Heart left ventricle (tissue), 16 donors: ENCODE measurements at regions not wholly inside any gene's neighbourhood (a gene's known extent, or its start where the extent isn't known, plus 50 kb on each side); places are given as distances from the start of the nearest gene placed in this dataset.

ENCODE experiments used
- ATAC-seq, 4 donors: fragments of 200-7000 bp; cut with Tn5 transposase; one replicate each; pipeline ENCODE4 v1.9.1; 2020 to 2022; ENCODE audit warnings: moderate library complexity in 4 of 4, mild to moderate bottlenecking in 3 of 4, moderate number of reproducible peaks in 1 of 4
- DNase-seq, 5 donors: peaks; one replicate each; pipeline ENCODE4 v3.0.0-alpha.2; 2020
- H3K27ac ChIP-seq, 12 donors: fragments of 200-600 bp; sonication (generic) in 4 of 12; one replicate each; pipeline versions ENCODE4 v1.5.0 to v1.8.0; 2016 to 2022; ENCODE audit warnings: mild to moderate bottlenecking in 2 of 12
- H3K27me3 ChIP-seq, 9 donors: fragments of 200-600 bp; sonication (generic) in 2 of 9; one replicate each; pipeline versions ENCODE4 v1.5.1 to v1.8.0; 2016 to 2022; ENCODE audit warnings: mild to moderate bottlenecking in 3 of 9
- H3K36me3 ChIP-seq, 9 donors: fragments of 200-600 bp; sonication (generic) in 2 of 9; one replicate each; pipeline versions ENCODE4 v1.5.0 to v1.8.0; 2018 to 2022; ENCODE audit warnings: mild to moderate bottlenecking in 2 of 9
- H3K4me1 ChIP-seq, 12 donors: fragments of 200-600 bp; sonication (generic) in 4 of 12; one replicate each; pipeline versions ENCODE4 v1.5.0 to v1.8.0; 2016 to 2022; ENCODE audit warnings: mild to moderate bottlenecking in 3 of 12
- H3K4me3 ChIP-seq, 12 donors: fragments of 200-600 bp; sonication (generic) in 4 of 12; one replicate each; pipeline versions ENCODE4 v1.5.0 to v1.8.0; 2017 to 2022; ENCODE audit warnings: mild to moderate bottlenecking in 9 of 12, moderate library complexity in 4 of 12
- H3K9me3 ChIP-seq, 12 donors: fragments of 200-600 bp; sonication (generic) in 4 of 12; one replicate each; pipeline versions ENCODE4 v1.5.0 to v1.8.0; 2016 to 2022; ENCODE audit warnings: mild to moderate bottlenecking in 1 of 12
- CTCF ChIP-seq, 12 donors: fragments of 200-600 bp; sonication (generic) in 4 of 12; IDR thresholded peaks; one replicate each; pipeline versions ENCODE4 v1.5.0 to v1.8.0; 2018 to 2022; ENCODE audit warnings: antibody characterized with exemption in 12 of 12, mild to moderate bottlenecking in 5 of 12
- POLR2A ChIP-seq, 2 donors: fragments of 450-650 bp; IDR thresholded peaks; one replicate each; pipeline ENCODE4 v1.6.1; 2017; ENCODE audit warnings: antibody characterized with exemption in 2 of 2, mild to moderate bottlenecking in 2 of 2, moderate library complexity in 2 of 2
- WGBS, 4 donors: extraction: QIAGEN DNeasy Blood & Tissue Kit in 2 of 4; methylation state at CpG; one replicate each; pipeline versions ENCODE4 v1.1.5 to v1.1.7; 2013 to 2018; 5-methylcytosine and 5-hydroxymethylcytosine counted together
- intact Hi-C, 10 donors: fragments of 100-400 bp; cut with DNase I; formaldehyde crosslinking; loops; one replicate each; pipeline versions ENCODE4 v1.11.1 to v1.14.2; 2022
- donor health status: ischemic (EF 13 %, LVEDD 7.1; RV severe dilation, severe dysfunction).
- donor health status: healthy with polysubstance abuse.
- donor health status: DM: no; HTN: yes; CAD: no.
- donor health status: DM: no; HTN: no; CAD: no.
- donor health status: ischemic (EF 25% LVEDD 6.9; RV normal size, moderate dysfunction).
- donor health status: ischemic (EF 25% LVEDD 5.7; RV mildly dilated, moderate dysfunction).
- donor health status: healthy.
- donor health status: DM: yes; HTN: yes; CAD: no.
- donor health status: ischemic (EF 35%, LVEDD 5.7; RV mildly dilated, moderate dysfunction).
- donor health status: nonischemic (EF 11% LVEDD 7.7; RV severe dilation, severe dysfunction).
- donor health status: DM: yes; HTN: yes; CAD: no.
- donor health status: PGD.
- donor health status: ischemic (EF 29% LVEDD 5.4; RV normal size, mild dysfunction).
- donor health status: nonischemic (EF 23%, LVEDD 6.1; RV moderate dilation, normal function).

- intact Hi-C loops: no loop called here
These were observed 553.7 kb downstream of the SLC4A3 start for GRCh38 chr2:220181165-220181564.

GRCh38 chr2:220182790-220183189 lies 555.4 kb downstream of the SLC4A3 start:
- DNase-seq: no peak
- 79 to 87% (median 81%) methylated on average over 3 of the region's 3 CpGs for WGBS, 4 donors

More at GRCh38 chr2:220181165-220181564, 553.7 kb downstream of the SLC4A3 start:
- DNase-seq (no peak), ATAC-seq (no peak)
- Histone ChIP-seq H3K4me3 (no peak overlapping the region), H3K36me3 (no peaks in the 10 kb centered on the region), H3K9me3 (no peaks in the 10 kb centered on the region), H3K4me1 (no peaks in the 10 kb centered on the region), H3K27ac (no peak overlapping the region), H3K27me3 (no peaks in the 10 kb centered on the region)
- WGBS, 4 donors: 70 to 90% (median 86%) methylated on average over 1 of the region's 1 CpG
- no peak for TF ChIP-seq CTCF (IDR thresholded peaks at IDR 0.05)
- TF ChIP-seq POLR2A (IDR thresholded peaks at IDR 0.05): no peak

GRCh38 chr2:220185766-220186305 lies 558.4 kb downstream of the SLC4A3 start:
- Histone ChIP-seq H3K27me3 (peaks cover 0 to 3% (median 0%) of the 10 kb centered on the region in 9 donors), H3K4me1 (no peaks in the 10 kb centered on the region), H3K36me3 (no peaks in the 10 kb centered on the region), H3K4me3 (no peak overlapping the region), H3K27ac (no peak overlapping the region), H3K9me3 (no peaks in the 10 kb centered on the region)
- TF ChIP-seq POLR2A (IDR thresholded peaks at IDR 0.05) (no peak), CTCF (IDR thresholded peaks at IDR 0.05) (peak in 2 of 12 donors; percentile 21 to 25)
- DNase-seq: no peak
- intact Hi-C loops: no loop called here
- WGBS, 4 donors: 44 to 64% (median 58%) methylated on average over 2 of the region's 2 CpGs
- ATAC-seq: no peak

More at GRCh38 chr2:220182790-220183189, 555.4 kb downstream of the SLC4A3 start:
- Histone ChIP-seq H3K36me3 (no peaks in the 10 kb centered on the region), H3K27me3 (peaks cover 0 to 1% (median 0%) of the 10 kb centered on the region in 9 donors), H3K4me3 (no peak overlapping the region), H3K4me1 (no peaks in the 10 kb centered on the region), H3K9me3 (no peaks in the 10 kb centered on the region), H3K27ac (no peak overlapping the region)
- no peak for TF ChIP-seq POLR2A (IDR thresholded peaks at IDR 0.05)
- TF ChIP-seq CTCF (IDR thresholded peaks at IDR 0.05): no peak
- intact Hi-C loops: no loop called here
- no peak for ATAC-seq

DNA sequence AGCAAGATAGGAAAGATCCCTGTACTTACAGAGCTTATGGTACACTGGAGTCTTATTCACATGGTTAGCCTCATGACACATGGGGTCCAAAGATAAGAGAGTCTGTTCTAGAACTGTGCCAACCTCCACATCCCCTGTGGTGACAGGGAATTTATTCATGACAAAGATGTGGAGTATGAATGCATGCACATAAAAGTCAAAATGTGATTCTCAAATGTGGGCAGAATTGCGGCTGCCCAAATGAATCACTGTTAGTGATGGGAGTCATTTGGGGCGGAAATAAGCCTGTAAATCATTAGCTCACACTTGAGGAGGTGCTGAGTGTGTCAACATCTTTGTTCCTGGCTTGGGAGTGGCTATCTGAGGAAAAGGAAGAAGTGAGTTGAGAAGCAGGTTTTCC lies 560.6 kb downstream of the SLC4A3 start:
- no peak for DNase-seq
- no peak overlapping the region for H3K4me3 ChIP-seq
- TF ChIP-seq POLR2A (IDR thresholded peaks at IDR 0.05): no peak
- TF ChIP-seq CTCF (IDR thresholded peaks at IDR 0.05): no peak
- H3K27me3 ChIP-seq: peaks cover 0 to 3% (median 0%) of the 10 kb centered on the region in 9 donors
- H3K4me1 ChIP-seq: no peaks in the 10 kb centered on the region
- H3K9me3 ChIP-seq: peaks cover 0 to 11% (median 0%) of the 10 kb centered on the region in 12 donors
- ATAC-seq: no peak
- intact Hi-C loops: no loop called here
- 75 to 88% (median 79%) methylated on average over 2 of the region's 2 CpGs for WGBS, 4 donors
- no peaks in the 10 kb centered on the region for H3K36me3 ChIP-seq
- no peak overlapping the region for H3K27ac ChIP-seq
